DOHH2 (cell line): ENCODE measurements at regions not wholly inside any gene's neighbourhood (a gene's known extent, or its start where the extent isn't known, plus 50 kb on each side); places are given as distances from the start of the nearest gene placed in this dataset.

Experiments
- CTCF ChIP-seq: fragments of 200-600 bp; sonication (generic); IDR thresholded peaks from one replicate; pipeline ENCODE4 v1.5.1; 2014; ENCODE audit warnings: antibody characterized with exemption, mild to moderate bottlenecking, low read depth, low read length; ENCODE audit not compliant: poor library complexity, severe bottlenecking
- EZH2phosphoT487 ChIP-seq: fragments of 200-600 bp; sonication (generic); IDR thresholded peaks from 2 replicates; pipeline ENCODE4 v1.6.1; 2017; ENCODE audit warnings: borderline replicate concordance, mild to moderate bottlenecking, antibody characterized with exemption, low read length, moderate library complexity, mixed read lengths

GRCh38 chr2:123546353-123546752 is 478.7 kb upstream of the CNTNAP5 start:
- TF ChIP-seq CTCF (no peak), EZH2phosphoT487 (no peak)
